Spleen (tissue), 7 donors: ENCODE measurements at regions not wholly inside any gene's neighbourhood (a gene's known extent, or its start where the extent isn't known, plus 50 kb on each side); places are given as distances from the start of the nearest gene placed in this dataset.

ENCODE experiments used
- CTCF ChIP-seq, 11 experiments: fragments of 200-600 bp in 7 of 11; fragments of 450-650 bp in 4 of 11; sonication (generic) in 4 of 11; IDR thresholded peaks in 8 of 11; conservative IDR thresholded peaks in 3 of 11; 1 replicate in 7 of 11; 2 replicates in 4 of 11; pipeline versions ENCODE4 v1.4.0 to v1.8.0; 2016 to 2021; ENCODE audit warnings: antibody characterized with exemption in 11 of 11, inconsistent platforms in 4 of 11, mild to moderate bottlenecking in 1 of 11
- POLR2A ChIP-seq, 3 donors: fragments of 450-650 bp; IDR thresholded peaks; one replicate each; pipeline ENCODE4 v1.5.1; 2017; ENCODE audit warnings: antibody characterized with exemption in 3 of 3, mild to moderate bottlenecking in 1 of 3
- POLR2AphosphoS5 ChIP-seq, 3 donors: sonication (generic); formaldehyde crosslinking; IDR thresholded peaks; one replicate each; pipeline ENCODE4 v1.5.1; 2017; ENCODE audit warnings: antibody characterized with exemption in 3 of 3
- donor health status: DM: no; HTN: no; CAD: no; lungs with moderate emphysema.
- donor health status: DM: no; HTN: no; CAD: no.
- donor health status: DM: no; HTN: no; CAD: no.

- TF ChIP-seq CTCF (IDR thresholded peaks at IDR 0.05 in 8 of 11, conservative IDR thresholded peaks at IDR 0.05 in 3 of 11) (no peak), POLR2AphosphoS5 (IDR thresholded peaks at IDR 0.05) (no peak), POLR2A (IDR thresholded peaks at IDR 0.05) (no peak)
These were observed 825.2 kb downstream of the METTL4 start for GRCh38 chr18:1746131-1746530.
